ENCODE measurements at regions not wholly inside any gene's neighbourhood (a gene's known extent, or its start where the extent isn't known, plus 50 kb on each side); places are given as distances from the start of the nearest gene placed in this dataset.

GRCh38 chr1:87799451-87799850 is 470.8 kb downstream of the LMO4 start:
- no peak overlapping the region for H3K4me3 ChIP-seq (ENCODE audit: low read length)
- H4K20me1 ChIP-seq (ENCODE audit: insufficient read depth, low read length), result no peaks in the 10 kb centered on the region
- H3K4me2 ChIP-seq (ENCODE audit: low read depth, low read length), result no peak overlapping the region
- no peak overlapping the region for H2AFZ ChIP-seq (ENCODE audit: low read length)
- DNase-seq, result no peak
- H3K36me3 ChIP-seq (replicated peaks; ENCODE audit: insufficient read depth, low read length), result no peaks in the 10 kb centered on the region
- no peaks in the 10 kb centered on the region for H3K4me1 ChIP-seq (ENCODE audit: low read length)
- H3K9me2 ChIP-seq (replicated peaks; ENCODE audit: insufficient read depth, low read length), result no peaks in the 10 kb centered on the region
- no peaks in the 10 kb centered on the region for H3K27me3 ChIP-seq (replicated peaks; ENCODE audit: insufficient read depth, low read length)
- TF ChIP-seq EZH2 (optimal IDR thresholded peaks at IDR 0.05; ENCODE audit: low read depth, low read length), result no peak
- TF ChIP-seq EZH2phosphoT487 (IDR thresholded peaks at IDR 0.05; ENCODE audit: low read length), result no peak
- TF ChIP-seq, protein P1, sequence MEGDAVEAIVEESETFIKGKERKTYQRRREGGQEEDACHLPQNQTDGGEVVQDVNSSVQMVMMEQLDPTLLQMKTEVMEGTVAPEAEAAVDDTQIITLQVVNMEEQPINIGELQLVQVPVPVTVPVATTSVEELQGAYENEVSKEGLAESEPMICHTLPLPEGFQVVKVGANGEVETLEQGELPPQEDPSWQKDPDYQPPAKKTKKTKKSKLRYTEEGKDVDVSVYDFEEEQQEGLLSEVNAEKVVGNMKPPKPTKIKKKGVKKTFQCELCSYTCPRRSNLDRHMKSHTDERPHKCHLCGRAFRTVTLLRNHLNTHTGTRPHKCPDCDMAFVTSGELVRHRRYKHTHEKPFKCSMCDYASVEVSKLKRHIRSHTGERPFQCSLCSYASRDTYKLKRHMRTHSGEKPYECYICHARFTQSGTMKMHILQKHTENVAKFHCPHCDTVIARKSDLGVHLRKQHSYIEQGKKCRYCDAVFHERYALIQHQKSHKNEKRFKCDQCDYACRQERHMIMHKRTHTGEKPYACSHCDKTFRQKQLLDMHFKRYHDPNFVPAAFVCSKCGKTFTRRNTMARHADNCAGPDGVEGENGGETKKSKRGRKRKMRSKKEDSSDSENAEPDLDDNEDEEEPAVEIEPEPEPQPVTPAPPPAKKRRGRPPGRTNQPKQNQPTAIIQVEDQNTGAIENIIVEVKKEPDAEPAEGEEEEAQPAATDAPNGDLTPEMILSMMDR (IDR thresholded peaks at IDR 0.05; ENCODE audit: low read length), result no peak
- no peaks in the 10 kb centered on the region for H3K79me2 ChIP-seq (ENCODE audit: low read length)
- H3F3A ChIP-seq (ENCODE audit: insufficient read depth, low read length), result no peaks in the 10 kb centered on the region
- no peaks in the 10 kb centered on the region for H3K9me3 ChIP-seq (replicated peaks; ENCODE audit: insufficient read depth, low read length)
- no peak overlapping the region for H3K9ac ChIP-seq (ENCODE audit: low read length)
- H3K27ac ChIP-seq (ENCODE audit: low read length), result no peak overlapping the region

DNA sequence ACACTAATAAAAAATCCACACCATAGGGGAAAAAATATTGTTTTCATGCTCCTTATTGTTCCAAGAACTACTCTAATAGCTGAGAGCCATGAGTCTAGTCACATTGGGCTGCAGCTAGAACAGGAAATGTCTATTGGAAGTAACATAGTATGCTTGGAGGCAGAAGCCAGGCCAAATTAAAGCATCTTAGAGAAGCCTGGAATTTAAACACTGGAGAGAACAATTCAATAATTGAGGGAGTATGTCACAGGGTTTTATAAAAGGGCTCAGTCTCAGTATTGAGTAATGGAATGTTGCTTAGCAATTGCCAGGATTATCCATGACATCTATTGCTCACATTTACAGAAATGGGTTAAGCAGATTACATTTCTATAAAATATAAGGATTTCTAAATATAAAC is 471.3 kb downstream of the LMO4 start:
- Histone ChIP-seq H4K20me1 (ENCODE audit: insufficient read depth, low read length) (no peaks in the 10 kb centered on the region), H3K36me3 (replicated peaks; ENCODE audit: insufficient read depth, low read length) (no peaks in the 10 kb centered on the region), H3F3A (ENCODE audit: insufficient read depth, low read length) (no peaks in the 10 kb centered on the region), H3K27me3 (replicated peaks; ENCODE audit: insufficient read depth, low read length) (no peaks in the 10 kb centered on the region), H2AFZ (ENCODE audit: low read length) (no peak overlapping the region), H3K9ac (ENCODE audit: low read length) (no peak overlapping the region), H3K79me2 (ENCODE audit: low read length) (no peaks in the 10 kb centered on the region), H3K4me3 (ENCODE audit: low read length) (no peak overlapping the region), H3K9me2 (replicated peaks; ENCODE audit: insufficient read depth, low read length) (no peaks in the 10 kb centered on the region), H3K27ac (ENCODE audit: low read length) (no peak overlapping the region), H3K4me1 (ENCODE audit: low read length) (no peaks in the 10 kb centered on the region), H3K9me3 (replicated peaks; ENCODE audit: insufficient read depth, low read length) (no peaks in the 10 kb centered on the region), H3K4me2 (ENCODE audit: low read depth, low read length) (no peak overlapping the region)
- TF ChIP-seq, protein P1 (IDR thresholded peaks at IDR 0.05; ENCODE audit: low read length), result no peak
- TF ChIP-seq EZH2 (optimal IDR thresholded peaks at IDR 0.05; ENCODE audit: low read depth, low read length) (no peak), EZH2phosphoT487 (IDR thresholded peaks at IDR 0.05; ENCODE audit: low read length) (no peak)
- no peak for DNase-seq

GRCh38 chr1:87803375-87803774 is 474.7 kb downstream of the LMO4 start:
- Histone ChIP-seq H3K9ac (ENCODE audit: low read length) (no peak overlapping the region), H3K36me3 (replicated peaks; ENCODE audit: insufficient read depth, low read length) (no peaks in the 10 kb centered on the region), H3F3A (ENCODE audit: insufficient read depth, low read length) (no peaks in the 10 kb centered on the region), H3K27ac (ENCODE audit: low read length) (no peak overlapping the region), H3K4me1 (ENCODE audit: low read length) (no peaks in the 10 kb centered on the region), H2AFZ (ENCODE audit: low read length) (no peak overlapping the region), H3K9me3 (replicated peaks; ENCODE audit: insufficient read depth, low read length) (no peaks in the 10 kb centered on the region), H3K9me2 (replicated peaks; ENCODE audit: insufficient read depth, low read length) (no peaks in the 10 kb centered on the region), H3K27me3 (replicated peaks; ENCODE audit: insufficient read depth, low read length) (no peaks in the 10 kb centered on the region), H3K4me3 (ENCODE audit: low read length) (no peak overlapping the region), H3K79me2 (ENCODE audit: low read length) (no peaks in the 10 kb centered on the region), H4K20me1 (ENCODE audit: insufficient read depth, low read length) (no peaks in the 10 kb centered on the region), H3K4me2 (ENCODE audit: low read depth, low read length) (no peak overlapping the region)
- no peak for DNase-seq
- TF ChIP-seq, protein P1 (IDR thresholded peaks at IDR 0.05; ENCODE audit: low read length), result no peak
- TF ChIP-seq EZH2phosphoT487 (IDR thresholded peaks at IDR 0.05; ENCODE audit: low read length), result no peak
- TF ChIP-seq EZH2 (optimal IDR thresholded peaks at IDR 0.05; ENCODE audit: low read depth, low read length), result no peak
